ENCODE measurements at regions not wholly inside any gene's neighbourhood (a gene's known extent, or its start where the extent isn't known, plus 50 kb on each side); places are given as distances from the start of the nearest gene placed in this dataset.

GRCh38 chr17:54493691-54494090 is 407.0 kb upstream of the TOM1L1 start:
- TF ChIP-seq, protein P1, sequence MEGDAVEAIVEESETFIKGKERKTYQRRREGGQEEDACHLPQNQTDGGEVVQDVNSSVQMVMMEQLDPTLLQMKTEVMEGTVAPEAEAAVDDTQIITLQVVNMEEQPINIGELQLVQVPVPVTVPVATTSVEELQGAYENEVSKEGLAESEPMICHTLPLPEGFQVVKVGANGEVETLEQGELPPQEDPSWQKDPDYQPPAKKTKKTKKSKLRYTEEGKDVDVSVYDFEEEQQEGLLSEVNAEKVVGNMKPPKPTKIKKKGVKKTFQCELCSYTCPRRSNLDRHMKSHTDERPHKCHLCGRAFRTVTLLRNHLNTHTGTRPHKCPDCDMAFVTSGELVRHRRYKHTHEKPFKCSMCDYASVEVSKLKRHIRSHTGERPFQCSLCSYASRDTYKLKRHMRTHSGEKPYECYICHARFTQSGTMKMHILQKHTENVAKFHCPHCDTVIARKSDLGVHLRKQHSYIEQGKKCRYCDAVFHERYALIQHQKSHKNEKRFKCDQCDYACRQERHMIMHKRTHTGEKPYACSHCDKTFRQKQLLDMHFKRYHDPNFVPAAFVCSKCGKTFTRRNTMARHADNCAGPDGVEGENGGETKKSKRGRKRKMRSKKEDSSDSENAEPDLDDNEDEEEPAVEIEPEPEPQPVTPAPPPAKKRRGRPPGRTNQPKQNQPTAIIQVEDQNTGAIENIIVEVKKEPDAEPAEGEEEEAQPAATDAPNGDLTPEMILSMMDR (IDR thresholded peaks at IDR 0.05), result no peak
- no peak for TF ChIP-seq POLR2A (IDR thresholded peaks at IDR 0.05)

Data from uterus (tissue), 2 donors.